GM23248 (cell line): ENCODE measurements at regions not wholly inside any gene's neighbourhood (a gene's known extent, or its start where the extent isn't known, plus 50 kb on each side); places are given as distances from the start of the nearest gene placed in this dataset.

ENCODE experiments used
- DNase-seq: peaks from one replicate; pipeline ENCODE4 v3.0.0-alpha.2; 2015
- H2AFZ ChIP-seq: fragments of 200-600 bp; sonication (generic); 2 replicates; pipeline ENCODE4 v1.6.1; 2016; ENCODE audit warnings: antibody characterized with exemption
- H3F3A ChIP-seq: fragments of 200-600 bp; sonication (generic); 2 replicates; pipeline ENCODE4 v1.6.1; 2016; ENCODE audit warnings: mild to moderate bottlenecking, antibody characterized with exemption, mixed run types; ENCODE audit not compliant: insufficient read depth
- H3K27ac ChIP-seq: fragments of 200-600 bp; sonication (generic); 2 replicates; pipeline ENCODE4 v1.5.1; 2016; ENCODE audit warnings: mild to moderate bottlenecking
- H3K27me3 ChIP-seq: fragments of 200-600 bp; sonication (generic); replicated peaks from 2 replicates; pipeline ENCODE4 v1.6.1; 2016; ENCODE audit warnings: mild to moderate bottlenecking; ENCODE audit not compliant: insufficient read depth
- H3K36me3 ChIP-seq: fragments of 200-600 bp; sonication (generic); 2 replicates; pipeline ENCODE4 v1.6.1; 2016; ENCODE audit warnings: low read depth, mild to moderate bottlenecking
- H3K4me1 ChIP-seq: fragments of 200-600 bp; sonication (generic); 2 replicates; pipeline ENCODE4 v1.6.1; 2016; ENCODE audit warnings: mild to moderate bottlenecking; ENCODE audit not compliant: insufficient read depth
- H3K4me2 ChIP-seq: fragments of 200-600 bp; sonication (generic); one replicate; pipeline ENCODE4 v1.6.1; 2016; ENCODE audit warnings: mild to moderate bottlenecking; ENCODE audit not compliant: unreplicated experiment
- H3K4me3 ChIP-seq: fragments of 200-600 bp; sonication (generic); 2 replicates; pipeline ENCODE4 v1.5.1; 2016; ENCODE audit warnings: mild to moderate bottlenecking
- H3K79me2 ChIP-seq: fragments of 200-600 bp; sonication (generic); 2 replicates; pipeline ENCODE4 v1.6.1; 2016; ENCODE audit warnings: mild to moderate bottlenecking; ENCODE audit not compliant: insufficient read depth
- H3K9ac ChIP-seq: fragments of 200-600 bp; sonication (generic); 2 replicates; pipeline ENCODE4 v1.6.1; 2016; ENCODE audit warnings: mild to moderate bottlenecking
- H3K9me2 ChIP-seq: fragments of 200-600 bp; sonication (generic); 2 replicates; pipeline ENCODE4 v1.6.1; 2016; ENCODE audit warnings: mixed run types, mild to moderate bottlenecking, moderate library complexity; ENCODE audit not compliant: insufficient read depth
- H3K9me3 ChIP-seq: fragments of 200-600 bp; sonication (generic); one replicate; pipeline ENCODE4 v1.6.1; 2017; ENCODE audit warnings: low read depth
- H4K20me1 ChIP-seq: fragments of 200-600 bp; sonication (generic); 2 replicates; pipeline ENCODE4 v1.6.0; 2016; ENCODE audit not compliant: insufficient read depth
- EZH2 ChIP-seq: fragments of 200-600 bp; sonication (generic); IDR thresholded peaks from 2 replicates; pipeline ENCODE4 v1.6.1; 2018; ENCODE audit warnings: antibody characterized with exemption, mild to moderate bottlenecking; ENCODE audit not compliant: insufficient read depth, poor library complexity, severe bottlenecking
- EZH2phosphoT487 ChIP-seq: fragments of 200-600 bp; sonication (generic); IDR thresholded peaks from 2 replicates; pipeline ENCODE4 v1.6.1; 2018; ENCODE audit warnings: antibody characterized with exemption, moderate library complexity, mild to moderate bottlenecking, low read depth; ENCODE audit not compliant: insufficient read depth
- WGBS, 2 experiments: methylation state at CpG; one replicate each; pipeline ENCODE4 v1.1.6; 2015 to 2017; ENCODE audit warnings: low lambda C conversion rate in 2 of 2, low coverage in 1 of 2; ENCODE audit errors: missing lambda C conversion rate in 2 of 2; 5-methylcytosine and 5-hydroxymethylcytosine counted together
- in situ Hi-C: fragments of 300-500 bp; cut with MboI; formaldehyde crosslinking; loops from 2 replicates; pipeline ENCODE4 v1.15.0; 2020

DNA sequence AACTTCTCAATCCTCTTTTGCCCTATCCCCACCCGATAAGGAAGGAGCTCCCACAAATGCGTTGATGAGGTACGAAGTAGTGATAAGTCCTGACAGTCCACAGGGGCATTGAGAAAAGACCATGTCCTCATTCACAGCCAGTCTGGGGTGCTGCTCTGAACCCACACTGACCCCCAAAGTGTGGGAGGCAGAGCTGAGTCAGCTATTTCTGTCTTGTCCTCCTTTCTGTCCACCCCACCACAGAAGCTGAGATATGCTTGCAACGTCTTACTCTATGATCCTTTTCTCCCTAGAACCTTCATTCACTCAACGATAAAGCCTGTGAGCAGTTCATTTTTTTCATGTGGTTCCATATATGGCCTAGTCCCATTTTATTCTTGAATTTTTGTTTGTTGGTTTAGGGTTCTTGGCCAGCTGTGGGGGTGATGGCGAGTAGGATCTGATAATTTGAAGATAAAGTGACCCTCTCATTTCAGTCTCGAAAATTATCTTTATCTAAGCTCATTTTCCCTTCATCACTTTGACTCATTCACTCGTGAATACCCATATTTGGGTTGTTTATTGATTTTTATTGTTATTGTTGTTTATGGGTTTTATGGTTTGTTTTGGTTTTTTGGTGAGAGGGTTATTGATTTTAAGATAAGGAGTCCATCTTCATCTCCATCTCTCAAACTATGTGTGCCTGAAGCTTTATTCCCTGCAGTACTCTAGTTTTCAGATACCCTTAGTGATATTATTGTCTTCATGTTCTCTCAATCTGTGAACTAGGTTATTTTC is 58.5 kb upstream of the ZNF366 start:
- H3K27me3 ChIP-seq: no peaks in the 10 kb centered on the region
- H3K36me3 ChIP-seq: no peaks in the 10 kb centered on the region
- TF ChIP-seq EZH2 (no peak), EZH2phosphoT487 (no peak)
- no peaks in the 10 kb centered on the region for H4K20me1 ChIP-seq
- H3K9me2 ChIP-seq: no peaks in the 10 kb centered on the region
- H3F3A ChIP-seq: no peaks in the 10 kb centered on the region
- H3K9me3 ChIP-seq: no peaks in the 10 kb centered on the region
- no peak overlapping the region for H2AFZ ChIP-seq
- no peak overlapping the region for H3K4me3 ChIP-seq
- H3K4me2 ChIP-seq: no peak overlapping the region
- in situ Hi-C loops: no loop called here
- no peak overlapping the region for H3K27ac ChIP-seq
- no peaks in the 10 kb centered on the region for H3K4me1 ChIP-seq
- 70 to 72% methylated on average over 8 of the region's 8 CpGs for WGBS, 2 experiments
- no peaks in the 10 kb centered on the region for H3K79me2 ChIP-seq
- DNase-seq: no peak
- H3K9ac ChIP-seq: no peak overlapping the region

GRCh38 chr5:72562717-72563116 is 55.5 kb upstream of the ZNF366 start:
- Histone ChIP-seq H3K9me3 (no peaks in the 10 kb centered on the region), H3F3A (no peaks in the 10 kb centered on the region), H3K9ac (no peak overlapping the region), H3K27ac (no peak overlapping the region), H3K4me3 (no peak overlapping the region), H2AFZ (no peak overlapping the region), H3K9me2 (no peaks in the 10 kb centered on the region), H3K27me3 (no peaks in the 10 kb centered on the region), H3K4me1 (no peaks in the 10 kb centered on the region), H3K36me3 (no peaks in the 10 kb centered on the region), H4K20me1 (no peaks in the 10 kb centered on the region), H3K79me2 (no peaks in the 10 kb centered on the region), H3K4me2 (no peak overlapping the region)
- no peak for DNase-seq
- no peak for TF ChIP-seq EZH2phosphoT487
- in situ Hi-C loops: no loop called here
- WGBS, 2 experiments: 79 to 89% methylated on average over 2 of the region's 2 CpGs

- no peak overlapping the region for H3K4me2 ChIP-seq
- 61 to 62% methylated on average over 5 of the region's 5 CpGs for WGBS, 2 experiments
- no peaks in the 10 kb centered on the region for H3K9me2 ChIP-seq
- H3K27ac ChIP-seq: no peak overlapping the region
- H3K4me3 ChIP-seq: no peak overlapping the region
- no peak overlapping the region for H2AFZ ChIP-seq
- in situ Hi-C loops: no loop called here
- H3K9me3 ChIP-seq: no peaks in the 10 kb centered on the region
- no peaks in the 10 kb centered on the region for H3F3A ChIP-seq
- no peaks in the 10 kb centered on the region for H3K27me3 ChIP-seq
- DNase-seq: no peak
- H3K9ac ChIP-seq: no peak overlapping the region
- H3K4me1 ChIP-seq: peaks cover 2% of the 10 kb centered on the region
- no peaks in the 10 kb centered on the region for H4K20me1 ChIP-seq
- no peaks in the 10 kb centered on the region for H3K36me3 ChIP-seq
- TF ChIP-seq EZH2phosphoT487: no peak
- no peak for TF ChIP-seq EZH2
- no peaks in the 10 kb centered on the region for H3K79me2 ChIP-seq
Observed at GRCh38 chr5:72561148-72561972, 54.1 kb upstream of the ZNF366 start.

- Histone ChIP-seq H3K4me1 (peaks cover 8% of the 10 kb centered on the region), H3K9ac (no peak overlapping the region), H3K36me3 (no peaks in the 10 kb centered on the region), H3K4me2 (no peak overlapping the region), H2AFZ (no peak overlapping the region), H3F3A (no peaks in the 10 kb centered on the region; the same call in 1 of the 2 replicates), H3K27me3 (no peaks in the 10 kb centered on the region), H3K27ac (no peak overlapping the region), H3K79me2 (no peaks in the 10 kb centered on the region), H3K9me3 (no peaks in the 10 kb centered on the region), H3K4me3 (no peak overlapping the region), H4K20me1 (no peaks in the 10 kb centered on the region), H3K9me2 (no peaks in the 10 kb centered on the region)
- no peak for TF ChIP-seq EZH2phosphoT487
- TF ChIP-seq EZH2: no peak
- in situ Hi-C loops: no loop called here
- DNase-seq: no peak
- 72 to 75% methylated on average over 5 of the region's 5 CpGs for WGBS, 2 experiments
Observed at GRCh38 chr5:72559866-72560766, 52.9 kb upstream of the ZNF366 start.
